Choroid plexus epithelial cell (primary cell): ENCODE measurements at regions not wholly inside any gene's neighbourhood (a gene's known extent, or its start where the extent isn't known, plus 50 kb on each side); places are given as distances from the start of the nearest gene placed in this dataset.

Source experiments
- DNase-seq: peaks from one replicate; pipeline ENCODE4 v3.0.0-alpha.2; 2010; ENCODE audit warnings: low read depth
- H3K4me3 ChIP-seq: 2 replicates; pipeline ENCODE4 v1.5.1; 2011; ENCODE audit warnings: low read depth, mild to moderate bottlenecking, control low read depth, low read length, moderate library complexity
- CTCF ChIP-seq: conservative IDR thresholded peaks from 2 replicates; pipeline ENCODE4 v1.5.1; 2011; ENCODE audit warnings: low read depth, mild to moderate bottlenecking, control low read depth, inconsistent platforms, low read length, moderate library complexity

- no peak overlapping the region for H3K4me3 ChIP-seq
- DNase-seq, result no peak
- no peak for TF ChIP-seq CTCF
These were observed 627.3 kb upstream of the SLC35B3 start for GRCh38 chr6:9062596-9062995.

GRCh38 chr6:9057937-9058336, 622.6 kb upstream of the SLC35B3 start:
- no peak for TF ChIP-seq CTCF
- no peak overlapping the region for H3K4me3 ChIP-seq
- no peak for DNase-seq

GRCh38 chr6:9056556-9056955, 621.2 kb upstream of the SLC35B3 start:
- DNase-seq, result no peak
- H3K4me3 ChIP-seq, result no peak overlapping the region
- no peak for TF ChIP-seq CTCF

- no peak overlapping the region for H3K4me3 ChIP-seq
- TF ChIP-seq CTCF, result no peak
- DNase-seq, result no peak
These were observed 609.1 kb upstream of the SLC35B3 start for GRCh38 chr6:9044426-9044825.

GRCh38 chr6:9040718-9041117, 605.4 kb upstream of the SLC35B3 start:
- no peak overlapping the region for H3K4me3 ChIP-seq
- no peak for TF ChIP-seq CTCF
- no peak for DNase-seq

- no peak overlapping the region for H3K4me3 ChIP-seq
- no peak for TF ChIP-seq CTCF
- peak; percentile 0 for DNase-seq
These were observed 603.9 kb upstream of the SLC35B3 start for GRCh38 chr6:9039258-9039657.

- TF ChIP-seq CTCF, result no peak
- no peak for DNase-seq
- no peak overlapping the region for H3K4me3 ChIP-seq
These were observed 592.7 kb upstream of the SLC35B3 start for GRCh38 chr6:9028086-9028485.
